Caco-2 (cell line): ENCODE measurements at regions not wholly inside any gene's neighbourhood (a gene's known extent, or its start where the extent isn't known, plus 50 kb on each side); places are given as distances from the start of the nearest gene placed in this dataset.

Experiments used
- BruUV-seq: library from RNA; stranded (reverse); fragments of 400-500 nt; replicated peaks from 2 replicates; lab custom pipeline; 2021; lab: Mats Ljungman, UMichigan
- CTCF ChIA-PET: fragments of 300-600 bp; sonication (Branson Sonifier 250); formaldehyde crosslinking; loops from one replicate; lab custom pipeline; 2022; ENCODE audit warnings: antibody characterized with exemption; lab: Charles Lee
- POLR2A ChIA-PET: fragments of 300-600 bp; sonication (Branson Sonifier 250); formaldehyde crosslinking; loops from one replicate; lab custom pipeline; 2022; ENCODE audit warnings: antibody characterized with exemption; lab: Charles Lee
- DNase-seq, 2 experiments: peaks; one replicate each; pipeline versions ENCODE4 v3.0.0 to v3.0.0-alpha.2; 2020 to 2022
- H3K27me3 ChIP-seq: replicated peaks from 2 replicates; pipeline ENCODE4 v1.6.0; 2011; ENCODE audit warnings: low read length; ENCODE audit not compliant: control insufficient read depth, insufficient read depth
- H3K36me3 ChIP-seq: 2 replicates; pipeline ENCODE4 v1.5.1; 2011; ENCODE audit warnings: low read length; ENCODE audit not compliant: control insufficient read depth, insufficient read depth
- H3K4me1 ChIP-seq: fragments of 250-450 bp; sonication (Bioruptor Pico); 2 replicates; pipeline ENCODE4 v1.5.1; 2020; ENCODE audit warnings: mild to moderate bottlenecking
- H3K4me3 ChIP-seq: 2 replicates; pipeline ENCODE4 v1.5.1; 2011; ENCODE audit warnings: low read depth, mild to moderate bottlenecking, control low read depth, low read length
- H3K9me3 ChIP-seq: fragments of 250-450 bp; sonication (Bioruptor Pico); 2 replicates; pipeline ENCODE4 v1.5.1; 2020; ENCODE audit warnings: mild to moderate bottlenecking, moderate library complexity
- H3K27ac Mint-ChIP-seq: one replicate; pipeline ENCODE4 v1.8.0; 2022; ENCODE audit warnings: mixed read lengths; ENCODE audit not compliant: unreplicated experiment
- H3K27me3 Mint-ChIP-seq: one replicate; pipeline ENCODE4 v1.8.0; 2022; ENCODE audit warnings: mixed read lengths; ENCODE audit not compliant: insufficient read depth, unreplicated experiment
- H3K36me3 Mint-ChIP-seq: one replicate; pipeline ENCODE4 v1.8.0; 2022; ENCODE audit warnings: mild to moderate bottlenecking, mixed read lengths; ENCODE audit not compliant: insufficient read depth, unreplicated experiment
- H3K4me1 Mint-ChIP-seq: one replicate; pipeline ENCODE4 v1.8.0; 2022; ENCODE audit warnings: low read depth, mixed read lengths; ENCODE audit not compliant: unreplicated experiment
- H3K4me3 Mint-ChIP-seq: one replicate; pipeline ENCODE4 v1.8.0; 2022; ENCODE audit warnings: mild to moderate bottlenecking, moderate library complexity, mixed read lengths; ENCODE audit not compliant: unreplicated experiment
- H3K9me3 Mint-ChIP-seq: one replicate; pipeline ENCODE4 v1.8.0; 2022; ENCODE audit warnings: mixed read lengths; ENCODE audit not compliant: unreplicated experiment
- CTCF ChIP-seq, 2 experiments: fragments of 200-600 bp in 1 of 2; IDR thresholded peaks; 1 replicate in 1 of 2; 2 replicates in 1 of 2; pipeline versions ENCODE4 v1.5.1 to v1.8.0; 2011 to 2022; ENCODE audit warnings: antibody characterized with exemption in 1 of 2, control low read depth in 1 of 2, inconsistent platforms in 1 of 2, low read depth in 1 of 2, low read length in 1 of 2, mild to moderate bottlenecking in 1 of 2, moderate library complexity in 1 of 2; ENCODE audit not compliant: insufficient read depth in 1 of 2, severe bottlenecking in 1 of 2, unreplicated experiment in 1 of 2
- intact Hi-C: fragments of 100-400 bp; cut with micrococcal nuclease; formaldehyde crosslinking; loops from one replicate; pipeline ENCODE4 v1.10.0; 2022; ENCODE audit not compliant: unreplicated experiment

GRCh38 chr11:134906356-134906955, 494.4 kb upstream of the B3GAT1 start:
- no peak overlapping the region for H3K4me3 Mint-ChIP-seq
- ChIA-PET CTCF (no interaction called here), POLR2A (no interaction called here)
- H3K36me3 ChIP-seq: no peaks in the 10 kb centered on the region
- H3K4me1 Mint-ChIP-seq: peaks cover 4% of the 10 kb centered on the region
- intact Hi-C loops: no loop called here
- no peaks in the 10 kb centered on the region for H3K4me1 ChIP-seq
- no peaks in the 10 kb centered on the region for H3K27me3 ChIP-seq
- no peak for TF ChIP-seq CTCF (IDR thresholded peaks at IDR 0.05; ENCODE audit: insufficient read depth in 1 of 2, low read depth in 1 of 2, low read length in 1 of 2, severe bottlenecking in 1 of 2, unreplicated experiment in 1 of 2)
- H3K27ac Mint-ChIP-seq: no peak overlapping the region
- no peak for DNase-seq
- H3K9me3 Mint-ChIP-seq: no peaks in the 10 kb centered on the region
- no peaks in the 10 kb centered on the region for H3K36me3 Mint-ChIP-seq
- H3K4me3 ChIP-seq: no peak overlapping the region
- peaks cover 10% of the 10 kb centered on the region for H3K27me3 Mint-ChIP-seq
- no TSS peak for BruUV-seq
- H3K9me3 ChIP-seq: no peaks in the 10 kb centered on the region

- Histone ChIP-seq H3K36me3 (no peaks in the 10 kb centered on the region), H3K9me3 (no peaks in the 10 kb centered on the region), H3K4me1 (no peaks in the 10 kb centered on the region), H3K4me3 (no peak overlapping the region), H3K27me3 (no peaks in the 10 kb centered on the region)
- Mint-ChIP-seq H3K27ac (no peak overlapping the region), H3K27me3 (peaks cover 10% of the 10 kb centered on the region), H3K36me3 (no peaks in the 10 kb centered on the region), H3K9me3 (no peaks in the 10 kb centered on the region), H3K4me3 (no peak overlapping the region), H3K4me1 (peaks cover 8% of the 10 kb centered on the region)
- ChIA-PET POLR2A (no interaction called here), CTCF (no interaction called here)
- BruUV-seq: no TSS peak
- no peak for TF ChIP-seq CTCF (IDR thresholded peaks at IDR 0.05; ENCODE audit: insufficient read depth in 1 of 2, low read depth in 1 of 2, low read length in 1 of 2, severe bottlenecking in 1 of 2, unreplicated experiment in 1 of 2)
- intact Hi-C loops: no loop called here
- no peak for DNase-seq
Measured at GRCh38 chr11:134905928-134906327, 493.9 kb upstream of the B3GAT1 start.

- Histone ChIP-seq H3K36me3 (no peaks in the 10 kb centered on the region), H3K4me1 (no peaks in the 10 kb centered on the region), H3K9me3 (no peaks in the 10 kb centered on the region), H3K4me3 (no peak overlapping the region), H3K27me3 (no peaks in the 10 kb centered on the region)
- BruUV-seq: no TSS peak
- intact Hi-C loops: no loop called here
- TF ChIP-seq CTCF (IDR thresholded peaks at IDR 0.05; ENCODE audit: insufficient read depth in 1 of 2, low read depth in 1 of 2, low read length in 1 of 2, severe bottlenecking in 1 of 2, unreplicated experiment in 1 of 2): no peak
- Mint-ChIP-seq H3K36me3 (no peaks in the 10 kb centered on the region), H3K4me1 (peaks cover 8% of the 10 kb centered on the region), H3K9me3 (no peaks in the 10 kb centered on the region), H3K4me3 (no peak overlapping the region), H3K27ac (no peak overlapping the region), H3K27me3 (peaks cover 10% of the 10 kb centered on the region)
- CTCF ChIA-PET: no interaction called here
- POLR2A ChIA-PET: no interaction called here
- DNase-seq: no peak
Measured at GRCh38 chr11:134905517-134905916, 493.5 kb upstream of the B3GAT1 start.
